ENCODE measurements at regions not wholly inside any gene's neighbourhood (a gene's known extent, or its start where the extent isn't known, plus 50 kb on each side); places are given as distances from the start of the nearest gene placed in this dataset.

DNA sequence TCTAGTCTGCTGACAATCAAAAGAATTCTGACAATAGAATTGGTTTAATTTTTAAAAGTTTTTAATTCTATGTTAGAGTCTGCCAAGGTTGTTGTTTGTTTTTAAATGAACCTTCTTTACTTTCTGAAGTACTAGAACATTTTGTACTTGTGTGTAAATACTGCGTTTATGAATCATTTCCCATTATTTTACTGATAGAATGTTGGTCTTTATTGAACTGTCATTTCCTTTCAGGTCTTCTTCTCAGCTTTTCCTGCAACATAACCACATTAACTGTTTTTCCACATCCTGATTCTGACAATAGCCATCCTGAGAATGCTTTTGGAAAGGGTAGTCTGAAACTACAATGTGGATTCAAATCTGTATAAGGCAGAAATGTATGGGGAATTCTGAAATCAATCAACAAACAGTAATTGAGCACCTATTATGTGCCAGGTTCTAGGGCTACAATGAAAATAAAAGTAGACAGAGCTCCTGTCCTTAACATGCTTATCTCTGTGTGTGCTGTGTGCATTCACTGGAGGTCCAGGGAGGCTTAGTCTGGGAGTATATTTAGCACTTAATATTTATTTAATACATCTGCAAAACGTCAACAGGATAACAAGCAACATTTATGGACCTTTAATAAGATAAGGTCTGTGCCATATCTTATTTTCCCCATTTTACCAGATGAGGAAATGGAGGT is 73.1 kb upstream of the SLC38A2 start:
- TF ChIP-seq, protein P1, sequence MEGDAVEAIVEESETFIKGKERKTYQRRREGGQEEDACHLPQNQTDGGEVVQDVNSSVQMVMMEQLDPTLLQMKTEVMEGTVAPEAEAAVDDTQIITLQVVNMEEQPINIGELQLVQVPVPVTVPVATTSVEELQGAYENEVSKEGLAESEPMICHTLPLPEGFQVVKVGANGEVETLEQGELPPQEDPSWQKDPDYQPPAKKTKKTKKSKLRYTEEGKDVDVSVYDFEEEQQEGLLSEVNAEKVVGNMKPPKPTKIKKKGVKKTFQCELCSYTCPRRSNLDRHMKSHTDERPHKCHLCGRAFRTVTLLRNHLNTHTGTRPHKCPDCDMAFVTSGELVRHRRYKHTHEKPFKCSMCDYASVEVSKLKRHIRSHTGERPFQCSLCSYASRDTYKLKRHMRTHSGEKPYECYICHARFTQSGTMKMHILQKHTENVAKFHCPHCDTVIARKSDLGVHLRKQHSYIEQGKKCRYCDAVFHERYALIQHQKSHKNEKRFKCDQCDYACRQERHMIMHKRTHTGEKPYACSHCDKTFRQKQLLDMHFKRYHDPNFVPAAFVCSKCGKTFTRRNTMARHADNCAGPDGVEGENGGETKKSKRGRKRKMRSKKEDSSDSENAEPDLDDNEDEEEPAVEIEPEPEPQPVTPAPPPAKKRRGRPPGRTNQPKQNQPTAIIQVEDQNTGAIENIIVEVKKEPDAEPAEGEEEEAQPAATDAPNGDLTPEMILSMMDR (IDR thresholded peaks at IDR 0.05 in 4 of 5, conservative IDR thresholded peaks at IDR 0.05 in 1 of 5), result no peak
- no peak for TF ChIP-seq POLR2A (IDR thresholded peaks at IDR 0.05)
